Liver (tissue), 8 donors: ENCODE measurements at regions not wholly inside any gene's neighbourhood (a gene's known extent, or its start where the extent isn't known, plus 50 kb on each side); places are given as distances from the start of the nearest gene placed in this dataset.

Source experiments
- DNase-seq: peaks from one replicate; pipeline ENCODE4 v3.0.0-alpha.2; 2017; ENCODE audit warnings: low spot score
- H3K27ac ChIP-seq, 2 donors: one replicate each; pipeline ENCODE4 v1.7.0; 2013; ENCODE audit warnings: inconsistent platforms in 2 of 2, low read length in 2 of 2, control low read depth in 1 of 2, low read depth in 1 of 2, mild to moderate bottlenecking in 1 of 2
- H3K27me3 ChIP-seq, 4 donors: one replicate each; pipeline versions ENCODE4 v1.6.1 to v1.7.0; 2013; ENCODE audit warnings: low read length in 3 of 4, inconsistent platforms in 1 of 4, mild to moderate bottlenecking in 1 of 4, moderate library complexity in 1 of 4; ENCODE audit not compliant: control insufficient read depth in 4 of 4, insufficient read depth in 4 of 4
- H3K36me3 ChIP-seq, 4 donors: one replicate each; pipeline versions ENCODE4 v1.6.1 to v1.7.0; 2013; ENCODE audit warnings: low read length in 3 of 4, mild to moderate bottlenecking in 3 of 4, low read depth in 1 of 4, moderate library complexity in 1 of 4; ENCODE audit not compliant: control insufficient read depth in 4 of 4, insufficient read depth in 3 of 4
- H3K4me1 ChIP-seq, 4 donors: one replicate each; pipeline versions ENCODE4 v1.6.1 to v1.7.0; 2013; ENCODE audit warnings: low read length in 3 of 4, mild to moderate bottlenecking in 3 of 4, moderate library complexity in 1 of 4; ENCODE audit not compliant: control insufficient read depth in 4 of 4, insufficient read depth in 4 of 4
- H3K4me3 ChIP-seq, 3 donors: one replicate each; pipeline versions ENCODE4 v1.6.1 to v1.7.0; 2013; ENCODE audit warnings: low read length in 3 of 3, control low read depth in 1 of 3, low read depth in 1 of 3, mild to moderate bottlenecking in 1 of 3
- H3K9ac ChIP-seq, 2 donors: one replicate each; pipeline ENCODE4 v1.7.0; 2013; ENCODE audit warnings: low read length in 2 of 2, mild to moderate bottlenecking in 2 of 2, moderate library complexity in 2 of 2, control low read depth in 1 of 2, low read depth in 1 of 2
- H3K9me3 ChIP-seq, 4 donors: one replicate each; pipeline versions ENCODE4 v1.6.1 to v1.7.0; 2013; ENCODE audit warnings: low read length in 3 of 4; ENCODE audit not compliant: control insufficient read depth in 4 of 4
- ATF3 ChIP-seq: IDR thresholded peaks from 2 replicates; pipeline ENCODE4 v1.6.1; 2016; ENCODE audit warnings: antibody characterized with exemption
- CTCF ChIP-seq: fragments of 150-350 bp; IDR thresholded peaks from 2 replicates; pipeline ENCODE4 v1.5.1; 2017; ENCODE audit warnings: improper control_type of control experiment, low read depth, low read length; ENCODE audit not compliant: missing input control
- EGR1 ChIP-seq, 2 donors: IDR thresholded peaks; 2 replicates each; pipeline ENCODE4 v1.6.1; 2016 to 2018; ENCODE audit warnings: antibody characterized with exemption in 2 of 2, low read depth in 2 of 2
- FOXA1 ChIP-seq: IDR thresholded peaks from 2 replicates; pipeline ENCODE4 v1.6.1; 2016; ENCODE audit warnings: antibody characterized with exemption
- GABPA ChIP-seq, 2 donors: IDR thresholded peaks in 1 of 2; conservative IDR thresholded peaks in 1 of 2; 2 replicates each; pipeline ENCODE4 v1.6.1; 2016; ENCODE audit warnings: antibody characterized with exemption in 2 of 2, mild to moderate bottlenecking in 1 of 2, moderate library complexity in 1 of 2
- HNF4A ChIP-seq, 2 donors: conservative IDR thresholded peaks; 2 replicates each; pipeline ENCODE4 v1.6.1; 2016; ENCODE audit warnings: antibody characterized with exemption in 2 of 2, mild to moderate bottlenecking in 2 of 2
- HNF4G ChIP-seq: IDR thresholded peaks from 2 replicates; pipeline ENCODE4 v1.6.1; 2016; ENCODE audit warnings: antibody characterized with exemption
- JUND ChIP-seq, 2 donors: IDR thresholded peaks; 2 replicates each; pipeline ENCODE4 v1.6.1; 2016; ENCODE audit warnings: antibody characterized with exemption in 2 of 2
- MAX ChIP-seq: IDR thresholded peaks from 2 replicates; pipeline ENCODE4 v1.6.1; 2016; ENCODE audit warnings: antibody characterized with exemption
- NR2F2 ChIP-seq: IDR thresholded peaks from 2 replicates; pipeline ENCODE4 v1.6.1; 2016; ENCODE audit warnings: antibody characterized with exemption
- REST ChIP-seq: IDR thresholded peaks from 2 replicates; pipeline ENCODE4 v1.6.1; 2016; ENCODE audit warnings: antibody characterized with exemption, mild to moderate bottlenecking
- RXRA ChIP-seq, 2 donors: IDR thresholded peaks; 2 replicates each; pipeline ENCODE4 v1.6.1; 2017 to 2018; ENCODE audit warnings: antibody characterized with exemption in 2 of 2, mild to moderate bottlenecking in 1 of 2
- SP1 ChIP-seq: IDR thresholded peaks from 2 replicates; pipeline ENCODE4 v1.6.1; 2018; ENCODE audit warnings: antibody characterized with exemption, mild to moderate bottlenecking
- YY1 ChIP-seq: IDR thresholded peaks from 2 replicates; pipeline ENCODE4 v1.6.1; 2016; ENCODE audit warnings: antibody characterized with exemption, mild to moderate bottlenecking
- ZBTB33 ChIP-seq: IDR thresholded peaks from 2 replicates; pipeline ENCODE4 v1.6.1; 2016; ENCODE audit warnings: antibody characterized with exemption
- WGBS: extraction: QIAGEN DNeasy Blood & Tissue Kit; methylation state at CpG from one replicate; pipeline ENCODE4 v1.1.7; 2013; 5-methylcytosine and 5-hydroxymethylcytosine counted together
- donor health status: healthy.
- donor health status: healthy.
- donor health status: healthy.
- donor health status: healthy.
- donor health status: healthy.

- no peaks in the 10 kb centered on the region for H3K36me3 ChIP-seq
- 94% methylated on average over 3 of the region's 3 CpGs for WGBS
These were observed 72.7 kb upstream of the SLITRK1 start for GRCh38 chr13:83955011-83955410.

GRCh38 chr13:83953916-83954315 lies 71.6 kb upstream of the SLITRK1 start:
- WGBS: 90% methylated on average over 2 of the region's 2 CpGs
- H3K27me3 ChIP-seq: no peaks in the 10 kb centered on the region
- no peak for TF ChIP-seq ZBTB33
- TF ChIP-seq NR2F2: no peak
- no peak for TF ChIP-seq JUND (IDR thresholded peaks at IDR 0.05)
- TF ChIP-seq YY1: no peak
- TF ChIP-seq GABPA (IDR thresholded peaks at IDR 0.05 in 1 of 2, conservative IDR thresholded peaks at IDR 0.05 in 1 of 2): no peak
- TF ChIP-seq SP1: no peak
- TF ChIP-seq MAX: no peak
- TF ChIP-seq HNF4A (conservative IDR thresholded peaks at IDR 0.05): no peak
- no peak for TF ChIP-seq RXRA (IDR thresholded peaks at IDR 0.05)
- TF ChIP-seq ATF3: no peak
- no peak for TF ChIP-seq REST
- TF ChIP-seq HNF4G: no peak

More at GRCh38 chr13:83955011-83955410, 72.7 kb upstream of the SLITRK1 start:
- Histone ChIP-seq H3K4me3 (no peak overlapping the region), H3K27ac (no peak overlapping the region), H3K9ac (no peak overlapping the region), H3K27me3 (no peaks in the 10 kb centered on the region), H3K4me1 (no peaks in the 10 kb centered on the region), H3K9me3 (no peaks in the 10 kb centered on the region)
- TF ChIP-seq CTCF (no peak), FOXA1 (no peak), JUND (IDR thresholded peaks at IDR 0.05) (no peak), MAX (no peak), EGR1 (IDR thresholded peaks at IDR 0.05; ENCODE audit: low read depth in 2 of 2) (no peak), ATF3 (no peak), HNF4A (conservative IDR thresholded peaks at IDR 0.05) (no peak), ZBTB33 (no peak)
- DNase-seq: no peak

More at GRCh38 chr13:83953916-83954315, 71.6 kb upstream of the SLITRK1 start:
- no peak overlapping the region for H3K4me3 ChIP-seq
- H3K9me3 ChIP-seq: no peaks in the 10 kb centered on the region
- no peak for DNase-seq
- no peaks in the 10 kb centered on the region for H3K4me1 ChIP-seq
- no peaks in the 10 kb centered on the region for H3K36me3 ChIP-seq
- H3K9ac ChIP-seq: no peak overlapping the region
- H3K27ac ChIP-seq: no peak overlapping the region
